Psoas muscle (tissue), 7 donors: ENCODE measurements at regions not wholly inside any gene's neighbourhood (a gene's known extent, or its start where the extent isn't known, plus 50 kb on each side); places are given as distances from the start of the nearest gene placed in this dataset.

Experiments
- ATAC-seq, 4 donors: fragments of 200-7000 bp; cut with Tn5 transposase; one replicate each; pipeline ENCODE4 v1.9.1; 2020; ENCODE audit warnings: moderate library complexity in 3 of 4, mild to moderate bottlenecking in 2 of 4
- DNase-seq, 2 donors: peaks; one replicate each; pipeline ENCODE4 v3.0.0-alpha.2; 2020
- H3K27ac ChIP-seq: fragments of 200-600 bp; one replicate; pipeline ENCODE4 v1.8.0; 2022
- H3K27me3 ChIP-seq, 3 donors: fragments of 200-600 bp in 1 of 3; one replicate each; pipeline versions ENCODE4 v1.6.1 to v1.8.0; 2013 to 2022; ENCODE audit warnings: low read length in 2 of 3, mild to moderate bottlenecking in 2 of 3, moderate library complexity in 1 of 3; ENCODE audit not compliant: insufficient read depth in 3 of 3
- H3K36me3 ChIP-seq, 2 donors: fragments of 200-600 bp in 1 of 2; one replicate each; pipeline versions ENCODE4 v1.6.1 to v1.8.0; 2013 to 2022; ENCODE audit warnings: low read depth in 1 of 2, mild to moderate bottlenecking in 1 of 2, moderate library complexity in 1 of 2; ENCODE audit not compliant: insufficient read depth in 1 of 2
- H3K4me1 ChIP-seq: fragments of 200-600 bp; one replicate; pipeline ENCODE4 v1.8.0; 2022
- H3K4me3 ChIP-seq: fragments of 200-600 bp; one replicate; pipeline ENCODE4 v1.8.0; 2022; ENCODE audit warnings: mild to moderate bottlenecking
- H3K9me3 ChIP-seq: fragments of 200-600 bp; one replicate; pipeline ENCODE4 v1.8.0; 2022
- WGBS, 3 donors: extraction: QIAGEN DNeasy Blood & Tissue Kit; methylation state at CpG; one replicate each; pipeline versions ENCODE4 v1.1.6 to v1.1.7; 2013; 5-methylcytosine and 5-hydroxymethylcytosine counted together
- intact Hi-C, 2 donors: fragments of 100-400 bp; cut with DNase I; formaldehyde crosslinking; loops; one replicate each; pipeline versions ENCODE4 v1.11.0 to v1.14.2; 2022
- TF ChIP-seq, protein P1 (sequence below): fragments of 200-600 bp; IDR thresholded peaks from one replicate; pipeline ENCODE4 v1.8.0; 2022; ENCODE audit warnings: antibody characterized with exemption
- donor health status: healthy with polysubstance abuse.
- donor health status: DM: no; HTN: no; CAD: no; lungs with moderate emphysema.
- donor health status: Bipolar disorder and iron deficiency.
- donor health status: healthy.
- donor health status: DM: yes; HTN: yes; CAD: no.
- donor health status: DM: no; HTN: no; CAD: no.
- donor health status: DM: yes; HTN: yes; CAD: no.

- intact Hi-C loops: no loop called here
Measured at GRCh38 chr3:193846569-193846968, 253.6 kb downstream of the OPA1 start.

DNA sequence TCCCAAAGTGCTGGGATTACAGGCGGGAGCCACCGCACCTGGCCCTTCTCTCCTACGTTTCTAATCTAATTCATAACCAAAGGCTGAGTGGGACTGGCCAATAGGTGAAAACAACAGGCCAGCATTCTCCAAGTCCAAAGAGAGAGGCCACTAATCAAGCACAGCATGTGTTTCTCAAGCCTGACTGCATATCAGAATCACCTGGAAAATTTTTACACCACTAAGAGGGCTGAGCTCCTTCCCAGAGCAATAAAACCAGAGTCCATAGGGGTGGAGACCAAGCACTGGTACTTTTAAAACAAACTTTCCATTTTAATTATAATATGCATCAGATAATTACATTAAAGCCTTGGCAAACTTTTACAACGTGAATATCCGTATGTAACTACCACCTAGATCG lies 254.4 kb downstream of the OPA1 start:
- H3K27ac ChIP-seq: no peak overlapping the region
- no peaks in the 10 kb centered on the region for H3K36me3 ChIP-seq
- no peaks in the 10 kb centered on the region for H3K9me3 ChIP-seq
- ATAC-seq (no peak), DNase-seq (no peak)
- 94 to 98% (median 95%) methylated on average over 6 of the region's 6 CpGs for WGBS, 3 donors
- H3K4me1 ChIP-seq: peaks cover 6% of the 10 kb centered on the region
- intact Hi-C loops: no loop called here
- H3K27me3 ChIP-seq: no peaks in the 10 kb centered on the region
- no peak overlapping the region for H3K4me3 ChIP-seq
- TF ChIP-seq, protein P1, sequence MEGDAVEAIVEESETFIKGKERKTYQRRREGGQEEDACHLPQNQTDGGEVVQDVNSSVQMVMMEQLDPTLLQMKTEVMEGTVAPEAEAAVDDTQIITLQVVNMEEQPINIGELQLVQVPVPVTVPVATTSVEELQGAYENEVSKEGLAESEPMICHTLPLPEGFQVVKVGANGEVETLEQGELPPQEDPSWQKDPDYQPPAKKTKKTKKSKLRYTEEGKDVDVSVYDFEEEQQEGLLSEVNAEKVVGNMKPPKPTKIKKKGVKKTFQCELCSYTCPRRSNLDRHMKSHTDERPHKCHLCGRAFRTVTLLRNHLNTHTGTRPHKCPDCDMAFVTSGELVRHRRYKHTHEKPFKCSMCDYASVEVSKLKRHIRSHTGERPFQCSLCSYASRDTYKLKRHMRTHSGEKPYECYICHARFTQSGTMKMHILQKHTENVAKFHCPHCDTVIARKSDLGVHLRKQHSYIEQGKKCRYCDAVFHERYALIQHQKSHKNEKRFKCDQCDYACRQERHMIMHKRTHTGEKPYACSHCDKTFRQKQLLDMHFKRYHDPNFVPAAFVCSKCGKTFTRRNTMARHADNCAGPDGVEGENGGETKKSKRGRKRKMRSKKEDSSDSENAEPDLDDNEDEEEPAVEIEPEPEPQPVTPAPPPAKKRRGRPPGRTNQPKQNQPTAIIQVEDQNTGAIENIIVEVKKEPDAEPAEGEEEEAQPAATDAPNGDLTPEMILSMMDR: no peak

More at GRCh38 chr3:193846569-193846968, 253.6 kb downstream of the OPA1 start:
- Histone ChIP-seq H3K9me3 (no peaks in the 10 kb centered on the region), H3K4me3 (no peak overlapping the region), H3K27me3 (no peaks in the 10 kb centered on the region), H3K27ac (no peak overlapping the region), H3K4me1 (no peaks in the 10 kb centered on the region), H3K36me3 (no peaks in the 10 kb centered on the region)
- DNase-seq (no peak), ATAC-seq (no peak)
- 94 to 98% (median 96%) methylated on average over 2 of the region's 2 CpGs for WGBS, 3 donors
- TF ChIP-seq, protein P1: no peak

GRCh38 chr3:193848547-193848946 lies 255.5 kb downstream of the OPA1 start:
- intact Hi-C loops: no loop called here
- H3K36me3 ChIP-seq: no peaks in the 10 kb centered on the region
- no peaks in the 10 kb centered on the region for H3K27me3 ChIP-seq
- DNase-seq (no peak), ATAC-seq (no peak)
- TF ChIP-seq, protein P1: no peak
- peaks cover 7% of the 10 kb centered on the region for H3K4me1 ChIP-seq
- no peak overlapping the region for H3K4me3 ChIP-seq
- H3K27ac ChIP-seq: no peak overlapping the region
- 97 to 100% (median 98%) methylated on average over 2 of the region's 2 CpGs for WGBS, 3 donors
- H3K9me3 ChIP-seq: no peaks in the 10 kb centered on the region

- no peaks in the 10 kb centered on the region for H3K27me3 ChIP-seq
- DNase-seq (no peak), ATAC-seq (no peak)
- 94 to 98% (median 96%) methylated on average over 5 of the region's 5 CpGs for WGBS, 3 donors
- H3K4me1 ChIP-seq: peaks cover 7% of the 10 kb centered on the region
- no peak overlapping the region for H3K4me3 ChIP-seq
- intact Hi-C loops: no loop called here
- no peaks in the 10 kb centered on the region for H3K36me3 ChIP-seq
- H3K9me3 ChIP-seq: no peaks in the 10 kb centered on the region
- no peak overlapping the region for H3K27ac ChIP-seq
- TF ChIP-seq, protein P1: no peak
Measured at GRCh38 chr3:193850084-193850619, 257.1 kb downstream of the OPA1 start.

DNA sequence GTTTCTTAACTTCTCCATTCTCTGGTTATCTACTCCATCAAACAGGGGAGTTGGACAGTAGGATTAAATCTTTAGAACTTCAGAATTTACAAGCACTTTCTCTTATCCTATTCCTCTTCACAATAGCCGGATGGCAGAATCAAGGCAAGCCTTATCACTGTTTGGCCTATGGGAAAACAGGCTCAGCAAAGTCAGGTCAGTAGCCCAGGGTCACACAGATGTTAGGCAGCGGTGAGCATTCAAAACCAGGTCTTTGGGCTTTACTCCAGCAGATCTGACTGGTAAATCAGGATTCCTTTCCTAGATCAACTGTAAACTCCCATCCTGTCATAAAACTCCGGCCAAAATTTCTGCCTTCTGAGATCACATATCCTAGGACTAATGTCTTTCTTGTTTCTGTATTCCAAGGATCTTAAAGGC lies 258.4 kb downstream of the OPA1 start:
- Histone ChIP-seq H3K27ac (no peak overlapping the region), H3K4me3 (no peak overlapping the region), H3K27me3 (no peaks in the 10 kb centered on the region), H3K9me3 (no peaks in the 10 kb centered on the region), H3K4me1 (peaks cover 7% of the 10 kb centered on the region), H3K36me3 (no peaks in the 10 kb centered on the region)
- 61 to 66% (median 62%) methylated on average over 3 of the region's 3 CpGs for WGBS, 3 donors
- intact Hi-C loops: no loop called here
- ATAC-seq (no peak), DNase-seq (no peak)
- TF ChIP-seq, protein P1: no peak
